ENCODE measurements at regions not wholly inside any gene's neighbourhood (a gene's known extent, or its start where the extent isn't known, plus 50 kb on each side); places are given as distances from the start of the nearest gene placed in this dataset.

DNA sequence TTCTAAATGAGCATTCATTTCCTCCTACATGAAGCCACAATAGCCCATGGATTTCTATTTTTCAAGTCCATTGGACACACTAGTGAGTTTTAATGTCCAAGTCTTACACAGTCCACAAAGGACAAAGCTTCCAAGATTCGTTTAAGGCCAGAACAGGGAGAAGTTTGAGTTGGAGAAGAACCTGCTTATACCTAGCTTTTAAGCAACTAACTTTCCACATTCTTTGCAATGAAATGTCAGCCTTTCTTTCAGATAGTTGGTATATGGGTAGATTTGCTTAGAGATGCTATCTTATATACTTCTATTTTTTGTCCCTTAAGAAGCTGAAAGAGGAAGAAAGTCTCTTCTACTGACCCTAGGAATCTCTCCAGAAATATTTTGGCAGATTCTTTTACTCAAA is 66.1 kb upstream of the NPAS2 start:
- no peak for DNase-seq (ENCODE audit: extremely low read depth, low read depth)
- no peak for TF ChIP-seq CTCF (IDR thresholded peaks at IDR 0.05; ENCODE audit: low read depth, low read length)

- TF ChIP-seq CTCF (IDR thresholded peaks at IDR 0.05; ENCODE audit: low read depth, low read length), result no peak
- DNase-seq (ENCODE audit: extremely low read depth, low read depth), result no peak
These were observed 65.0 kb upstream of the NPAS2 start for GRCh38 chr2:100754951-100755350.

- TF ChIP-seq CTCF (IDR thresholded peaks at IDR 0.05; ENCODE audit: low read depth, low read length), result no peak
- no peak for DNase-seq (ENCODE audit: extremely low read depth, low read depth)
These were observed 64.5 kb upstream of the NPAS2 start for GRCh38 chr2:100755441-100755840.

DNA sequence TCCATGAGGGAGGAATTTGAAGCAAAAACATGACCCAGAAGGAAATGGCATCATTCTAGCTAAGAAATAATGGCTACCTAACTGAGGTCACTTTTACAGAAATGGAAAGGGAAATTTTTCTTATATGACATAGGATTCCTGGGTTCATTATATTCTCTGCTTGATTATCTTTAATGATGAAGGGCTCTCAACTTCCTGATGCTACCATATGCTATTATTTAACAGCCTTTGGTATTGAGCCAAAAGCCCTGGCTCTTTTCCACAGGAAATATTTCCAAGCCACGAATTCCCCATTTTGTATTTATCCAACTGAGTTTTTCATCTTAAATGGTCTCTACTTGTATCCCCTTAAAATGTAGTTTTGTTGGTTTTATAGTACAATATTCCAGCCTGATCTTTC is 63.2 kb upstream of the NPAS2 start:
- DNase-seq (ENCODE audit: extremely low read depth, low read depth), result no peak
- TF ChIP-seq CTCF (IDR thresholded peaks at IDR 0.05; ENCODE audit: low read depth, low read length), result no peak

DNA sequence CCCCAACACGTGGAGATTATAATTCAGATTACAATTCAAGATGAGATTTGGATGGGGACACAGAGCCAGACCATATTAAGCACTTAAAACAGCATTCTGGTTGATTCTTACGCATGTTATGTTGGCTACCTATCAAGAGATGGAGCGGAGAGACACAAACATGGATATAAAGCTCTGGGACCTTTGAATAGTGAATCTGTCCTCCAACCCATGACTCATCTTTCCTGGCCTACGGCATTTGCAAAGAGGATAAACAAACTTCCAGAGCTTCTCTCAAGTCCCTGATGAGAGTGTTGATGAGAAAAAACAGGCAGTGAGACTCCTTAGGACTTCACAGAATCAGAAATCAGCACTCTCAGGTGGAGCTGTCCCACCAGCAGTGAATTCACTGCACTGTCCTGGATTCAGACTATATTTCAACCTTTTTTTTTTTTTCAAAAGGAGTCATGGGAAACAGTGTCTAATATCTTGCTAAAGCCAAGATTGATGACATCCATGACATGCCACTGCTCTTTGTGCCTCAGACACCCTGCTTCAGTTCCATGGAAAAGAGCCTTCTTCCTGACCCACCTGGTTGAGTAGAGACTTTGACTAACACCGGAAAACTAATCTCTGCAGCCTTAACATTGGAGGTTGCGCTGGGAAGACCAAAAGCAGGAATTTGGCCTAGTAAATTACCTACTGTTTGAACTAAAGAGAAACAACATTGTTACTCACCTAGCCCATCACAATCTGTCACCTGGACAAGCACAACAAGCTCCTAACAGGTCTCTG is 62.1 kb upstream of the NPAS2 start:
- TF ChIP-seq CTCF (IDR thresholded peaks at IDR 0.05; ENCODE audit: low read depth, low read length), result no peak
- peak; percentile 67 for DNase-seq (ENCODE audit: extremely low read depth, low read depth)

- TF ChIP-seq CTCF (IDR thresholded peaks at IDR 0.05; ENCODE audit: low read depth, low read length), result no peak
- DNase-seq (ENCODE audit: extremely low read depth, low read depth), result no peak
These were observed 60.0 kb upstream of the NPAS2 start for GRCh38 chr2:100759901-100760300.

GRCh38 chr2:100761365-100761764 is 58.6 kb upstream of the NPAS2 start:
- no peak for TF ChIP-seq CTCF (IDR thresholded peaks at IDR 0.05; ENCODE audit: low read depth, low read length)
- DNase-seq (ENCODE audit: extremely low read depth, low read depth), result no peak

Data from AG09319 (cell line).